GM18868 (cell line): ENCODE measurements at regions not wholly inside any gene's neighbourhood (a gene's known extent, or its start where the extent isn't known, plus 50 kb on each side); places are given as distances from the start of the nearest gene placed in this dataset.
A peak's percentile ranks its signal among the peaks of the same experiment; 100 is the strongest.

Experiments used
- ATAC-seq: cut with Tn5 transposase; IDR thresholded peaks from one replicate; pipeline ENCODE4 v1.9.1; 2021; ENCODE audit warnings: mild to moderate bottlenecking, moderate library complexity; ENCODE audit not compliant: unreplicated experiment

GRCh38 chr6:91874971-91875370, 1288.1 kb upstream of the MAP3K7 start:
- no peak for ATAC-seq

DNA sequence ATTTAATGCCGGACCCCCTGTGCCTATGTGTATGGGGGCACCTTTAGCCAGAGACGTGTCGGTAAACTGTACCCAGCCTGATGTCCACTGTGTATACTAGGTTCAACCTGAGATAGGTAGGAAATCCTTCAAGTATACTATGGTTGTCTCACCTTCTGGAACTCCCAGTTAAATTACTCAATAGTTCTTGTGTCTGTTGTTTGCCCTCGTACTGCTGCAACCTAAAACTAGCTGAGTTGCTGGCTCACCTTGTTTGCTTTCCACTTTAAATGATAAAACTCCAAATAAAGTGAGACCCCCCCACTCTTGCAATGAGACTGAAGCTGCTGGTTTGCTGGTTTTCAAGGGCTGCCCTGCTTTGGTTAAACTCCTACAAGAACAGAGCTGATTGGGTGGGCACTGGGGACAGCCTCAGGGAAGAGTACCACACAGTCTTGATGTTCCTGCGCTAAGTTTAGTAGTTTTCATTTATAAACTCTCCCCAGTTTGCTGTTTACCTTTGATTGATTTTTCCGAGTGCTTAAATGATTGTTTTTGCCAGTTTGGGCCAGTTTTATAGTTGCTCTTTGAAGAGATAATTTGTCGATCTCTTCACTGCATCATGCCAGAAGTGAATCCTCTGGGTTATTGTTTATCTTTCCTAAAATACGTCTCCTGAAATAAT, 1281.8 kb upstream of the MAP3K7 start:
- ATAC-seq = no peak

DNA sequence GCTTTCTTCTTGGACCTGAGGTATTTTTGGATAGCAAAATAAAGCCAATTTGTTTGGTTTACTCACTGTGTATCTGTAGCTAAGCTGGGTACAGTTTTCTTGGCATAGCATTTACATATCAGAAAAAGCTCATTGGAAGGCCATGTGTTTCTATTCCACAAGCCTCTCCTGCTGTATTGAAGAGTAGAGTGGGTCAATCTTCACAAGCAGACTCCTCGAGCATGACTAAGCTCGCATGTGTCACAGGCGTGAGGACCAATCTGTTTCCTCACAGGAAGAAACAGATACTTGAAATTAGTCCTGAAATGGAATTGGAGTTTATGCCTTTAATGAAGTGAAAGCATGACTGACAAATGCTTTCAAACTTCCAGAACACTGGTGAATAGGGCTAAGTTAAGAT, 1279.0 kb upstream of the MAP3K7 start:
- ATAC-seq = no peak

DNA sequence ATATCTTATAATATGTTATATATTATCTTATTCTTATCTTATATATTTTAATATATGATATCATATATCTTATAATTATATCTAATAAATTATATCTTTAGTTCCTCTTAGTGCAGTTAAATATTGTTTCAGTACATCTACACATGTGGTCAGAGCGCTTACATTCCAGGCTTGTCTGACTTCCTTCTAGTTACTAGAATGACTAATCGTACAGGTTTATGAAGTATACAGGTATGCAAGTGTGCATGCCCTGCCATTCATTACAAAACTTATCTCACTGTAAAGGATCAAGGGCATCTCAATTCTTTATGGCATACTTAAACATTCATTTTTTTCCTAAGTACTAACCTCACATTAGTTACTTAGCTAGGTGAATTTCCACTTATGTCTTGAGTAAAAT, 1278.0 kb upstream of the MAP3K7 start:
- peak; percentile 47 for ATAC-seq

GRCh38 chr6:91860541-91861335, 1273.9 kb upstream of the MAP3K7 start:
- no peak for ATAC-seq

DNA sequence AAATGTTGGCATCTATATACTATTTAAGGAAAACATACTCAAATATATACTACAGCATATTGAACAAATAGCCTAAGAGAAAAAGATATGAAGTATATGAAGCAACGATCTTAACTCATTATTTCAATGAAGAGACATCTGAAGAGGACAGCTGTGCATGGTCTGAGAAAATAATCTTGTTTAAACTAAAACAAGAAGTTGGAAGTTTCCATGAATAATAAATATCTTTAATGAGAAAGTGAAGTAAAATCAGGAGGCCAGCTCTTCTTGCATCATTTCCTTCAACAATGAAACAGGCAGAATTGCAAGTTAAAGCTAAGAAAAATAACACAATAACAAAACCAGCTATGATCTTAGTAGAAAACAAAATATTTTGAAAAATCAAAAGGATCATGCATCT, 1265.4 kb upstream of the MAP3K7 start:
- no peak for ATAC-seq

GRCh38 chr6:91834813-91835212, 1247.9 kb upstream of the MAP3K7 start:
- no peak for ATAC-seq

DNA sequence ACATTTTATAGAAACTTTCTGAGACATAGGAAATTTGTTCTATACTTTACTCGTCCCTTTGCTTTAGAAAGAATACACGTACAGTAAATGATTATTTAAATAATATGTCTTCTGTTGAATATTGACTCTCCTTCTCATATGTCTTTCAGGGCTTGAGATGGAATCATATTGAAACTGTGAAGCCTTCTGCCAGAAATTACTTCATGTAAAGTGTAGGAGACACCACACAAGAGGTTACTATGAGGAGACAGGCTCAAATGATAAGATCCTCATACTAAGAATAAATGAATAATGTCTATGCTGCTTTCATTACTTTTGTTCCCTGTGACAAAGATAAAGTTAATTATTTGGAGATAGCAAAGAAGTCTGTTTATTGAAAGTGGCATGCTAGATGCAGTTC, 1240.3 kb upstream of the MAP3K7 start:
- peak; percentile 51 for ATAC-seq

- peak; percentile 52 for ATAC-seq
Measured at GRCh38 chr6:91826128-91826527, 1239.3 kb upstream of the MAP3K7 start.

- no peak for ATAC-seq
Measured at GRCh38 chr6:91824331-91824730, 1237.5 kb upstream of the MAP3K7 start.

DNA sequence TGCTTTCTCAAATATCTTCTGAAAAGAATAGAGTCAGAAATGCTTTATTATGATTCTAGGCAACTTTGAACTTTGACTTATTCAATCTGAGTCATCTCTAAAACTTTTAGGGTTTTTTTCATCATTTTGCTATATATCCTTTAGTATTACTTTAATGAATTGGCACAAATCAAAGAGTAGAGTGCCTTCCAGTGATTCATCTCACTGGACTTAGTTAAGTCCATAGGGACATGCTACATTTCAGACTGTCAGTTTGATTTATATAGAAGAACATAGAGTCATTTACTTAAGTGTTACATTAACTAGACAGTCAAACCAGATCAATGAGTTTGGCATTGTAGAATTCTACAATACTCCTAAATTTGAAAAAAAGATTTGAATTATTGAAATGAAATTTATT, 1235.7 kb upstream of the MAP3K7 start:
- no peak for ATAC-seq

DNA sequence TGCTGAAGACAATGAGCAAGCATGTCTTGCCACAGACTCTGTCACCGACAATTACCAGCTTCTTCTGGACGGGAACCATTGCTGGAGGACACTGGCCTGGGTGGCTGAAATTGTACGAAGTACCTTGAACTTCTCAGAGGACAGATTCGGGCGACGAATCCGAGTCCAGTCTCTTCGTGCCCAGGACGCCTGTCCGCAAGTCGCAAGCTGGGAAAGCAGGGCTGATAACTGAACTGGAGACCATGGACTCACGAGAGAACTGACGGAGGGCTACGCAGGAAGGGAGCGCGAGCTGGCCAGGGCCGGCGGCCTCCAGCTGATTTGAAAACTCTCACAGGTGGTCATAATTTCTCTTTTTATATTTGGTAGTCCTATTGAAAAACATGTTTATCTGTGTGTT, 1229.5 kb upstream of the MAP3K7 start:
- ATAC-seq = no peak

GRCh38 chr6:91813641-91814040, 1226.8 kb upstream of the MAP3K7 start:
- no peak for ATAC-seq

GRCh38 chr6:91812596-91813274, 1225.9 kb upstream of the MAP3K7 start:
- ATAC-seq = no peak

DNA sequence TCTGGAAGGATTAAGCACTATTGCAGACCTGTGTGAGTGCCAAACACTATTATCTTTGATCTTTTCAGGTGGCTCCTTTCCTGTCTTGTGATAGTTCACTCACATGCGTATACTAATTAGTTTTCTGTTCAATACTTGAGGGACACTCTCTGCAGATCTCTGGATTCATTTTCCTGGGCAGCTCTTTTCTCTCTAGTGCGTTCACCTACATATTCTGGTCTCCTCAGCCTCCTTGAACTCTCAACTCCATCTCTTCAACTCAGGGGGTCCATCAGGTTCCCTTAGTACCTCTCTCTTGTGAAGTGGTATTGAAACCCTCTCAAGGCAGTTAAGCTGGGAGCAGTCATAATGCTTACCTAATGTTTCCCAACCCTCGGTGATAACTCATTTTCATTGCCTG, 1218.1 kb upstream of the MAP3K7 start:
- ATAC-seq = no peak

- no peak for ATAC-seq
Measured at GRCh38 chr6:91802431-91802830, 1215.6 kb upstream of the MAP3K7 start.

GRCh38 chr6:91796603-91797002, 1209.7 kb upstream of the MAP3K7 start:
- no peak for ATAC-seq

GRCh38 chr6:91788501-91788900, 1201.6 kb upstream of the MAP3K7 start:
- no peak for ATAC-seq

DNA sequence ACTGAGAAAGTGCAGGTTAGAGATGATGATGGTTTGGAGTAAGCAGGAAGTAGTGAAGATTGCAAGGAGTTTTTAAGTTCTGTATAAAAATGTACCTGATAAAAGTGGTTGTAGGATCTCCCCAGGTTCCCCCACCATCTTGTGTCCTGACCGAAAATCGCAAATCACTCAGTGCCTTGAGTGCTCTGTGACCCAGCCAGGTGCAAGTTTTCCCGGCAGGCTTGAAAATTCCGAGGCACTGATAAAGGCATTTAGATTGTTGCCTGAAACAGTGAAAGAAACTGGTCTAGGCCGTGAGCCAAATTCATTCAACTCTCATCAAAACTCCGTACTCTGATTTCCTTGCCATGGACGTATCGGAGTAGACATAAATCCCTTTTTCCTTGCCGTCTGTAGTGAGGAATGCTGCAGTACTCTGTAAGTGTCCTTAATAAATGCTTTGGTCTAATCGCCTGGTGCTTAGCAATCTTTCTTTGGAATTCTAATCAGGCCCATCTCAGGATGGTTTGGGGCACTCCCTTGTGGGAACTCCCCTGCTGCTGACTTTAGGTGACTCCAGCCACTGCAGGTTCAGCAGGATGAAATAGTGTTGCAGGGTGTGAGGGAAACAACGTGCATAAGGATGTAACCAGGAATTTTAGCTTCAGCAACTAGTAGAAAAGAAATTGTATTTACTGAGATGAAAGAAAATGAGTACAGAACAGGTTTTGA, 1199.8 kb upstream of the MAP3K7 start:
- ATAC-seq = no peak

- ATAC-seq = no peak
Measured at GRCh38 chr6:91782802-91783201, 1195.9 kb upstream of the MAP3K7 start.

- no peak for ATAC-seq
Measured at GRCh38 chr6:91781946-91782345, 1195.1 kb upstream of the MAP3K7 start.
